ENCODE measurements at regions not wholly inside any gene's neighbourhood (a gene's known extent, or its start where the extent isn't known, plus 50 kb on each side); places are given as distances from the start of the nearest gene placed in this dataset.
"Not testable (repeated sequence)": the region's sequence is repeated elsewhere in the genome, so short reads cannot be mapped to it uniquely, and the experiment has no call there.

GRCh38 chr15:31488437-31489204 is 162.0 kb downstream of the KLF13 start:
- DNase-seq, result peak; percentile 45 to 77

DNA sequence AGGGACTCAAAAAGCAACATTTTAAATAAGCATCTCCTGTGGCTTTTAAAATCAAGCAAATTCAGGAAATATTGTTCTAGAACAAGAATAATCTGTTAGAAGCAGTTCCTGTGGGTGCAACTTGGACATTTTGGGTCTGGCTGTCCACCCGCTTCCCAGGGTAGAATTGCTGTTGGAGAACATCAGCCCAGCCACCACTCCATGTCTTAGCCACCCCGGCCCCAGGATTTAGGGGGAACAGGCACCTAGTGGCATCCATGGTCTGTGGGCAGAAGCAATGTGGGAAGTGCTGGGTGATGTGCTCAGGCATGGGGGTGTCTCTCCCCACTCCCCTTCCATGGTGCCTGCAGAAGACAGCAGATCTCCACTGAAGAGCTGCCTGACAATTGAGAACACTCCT is 162.6 kb downstream of the KLF13 start:
- DNase-seq, result no peak

- peak; percentile 33 to 76 for DNase-seq
Observed at GRCh38 chr15:31489801-31490646, 163.4 kb downstream of the KLF13 start.

GRCh38 chr15:31494786-31495185 is 168.2 kb downstream of the KLF13 start:
- no peak for DNase-seq

- no peak for DNase-seq
Observed at GRCh38 chr15:31495281-31495680, 168.6 kb downstream of the KLF13 start.

GRCh38 chr15:31497838-31498237 is 171.2 kb downstream of the KLF13 start:
- no peak for DNase-seq

- no peak for DNase-seq
Observed at GRCh38 chr15:31498329-31498728, 171.7 kb downstream of the KLF13 start.

DNA sequence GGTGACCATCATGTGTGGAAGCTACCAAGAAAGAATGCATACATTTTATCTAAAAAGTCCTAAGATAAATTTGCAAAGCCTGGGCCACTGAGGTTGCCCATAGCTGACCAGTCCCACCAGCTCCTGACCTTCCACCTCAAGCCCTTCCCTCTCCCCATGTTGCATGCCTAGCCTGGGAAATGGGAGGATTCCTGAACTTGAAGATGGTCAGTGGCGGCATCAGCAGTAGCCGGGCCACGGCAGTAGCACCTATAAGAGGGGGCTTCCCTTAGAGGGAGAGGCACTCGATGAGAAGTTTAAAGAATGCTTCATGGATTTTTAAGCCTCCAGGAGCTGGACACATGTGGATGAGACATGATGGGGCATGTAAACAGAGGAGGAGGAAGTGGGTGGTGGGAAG is 172.1 kb downstream of the KLF13 start:
- DNase-seq, result no peak

DNA sequence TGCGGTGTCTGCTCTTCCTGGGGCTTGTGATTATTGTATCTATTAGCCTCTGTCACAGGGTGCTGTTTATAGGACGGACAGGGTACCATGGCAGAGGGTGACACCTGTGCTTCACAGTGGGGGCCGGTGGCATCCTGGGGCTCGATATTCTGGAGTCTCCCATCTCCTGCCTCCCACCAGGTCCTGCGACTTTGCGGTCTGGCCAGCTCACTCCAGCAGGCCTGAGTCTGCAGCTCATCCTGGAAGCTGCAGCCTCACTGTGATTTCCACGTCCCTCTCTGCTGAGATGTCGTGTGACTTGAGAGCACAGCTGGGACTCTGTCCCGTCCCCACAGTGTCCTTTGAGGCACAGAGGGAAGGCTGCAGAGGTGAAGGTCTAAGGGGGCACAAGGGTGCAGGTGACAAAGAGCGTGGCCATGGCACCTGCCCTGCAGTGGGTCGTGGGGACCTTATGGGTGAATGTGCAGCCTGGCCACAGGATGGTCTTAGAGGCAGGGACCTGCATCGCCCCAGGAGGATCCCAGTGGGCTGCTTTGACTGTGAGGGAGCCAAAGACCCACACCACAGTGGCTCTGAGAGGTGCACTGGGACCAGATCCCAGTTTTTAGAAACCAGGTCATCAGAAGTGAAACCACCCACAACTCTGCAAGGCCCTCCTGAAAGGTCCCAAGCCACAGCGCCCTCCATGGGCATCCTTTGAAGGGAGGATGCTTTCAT is 172.8 kb downstream of the KLF13 start:
- DNase-seq, result no peak

DNA sequence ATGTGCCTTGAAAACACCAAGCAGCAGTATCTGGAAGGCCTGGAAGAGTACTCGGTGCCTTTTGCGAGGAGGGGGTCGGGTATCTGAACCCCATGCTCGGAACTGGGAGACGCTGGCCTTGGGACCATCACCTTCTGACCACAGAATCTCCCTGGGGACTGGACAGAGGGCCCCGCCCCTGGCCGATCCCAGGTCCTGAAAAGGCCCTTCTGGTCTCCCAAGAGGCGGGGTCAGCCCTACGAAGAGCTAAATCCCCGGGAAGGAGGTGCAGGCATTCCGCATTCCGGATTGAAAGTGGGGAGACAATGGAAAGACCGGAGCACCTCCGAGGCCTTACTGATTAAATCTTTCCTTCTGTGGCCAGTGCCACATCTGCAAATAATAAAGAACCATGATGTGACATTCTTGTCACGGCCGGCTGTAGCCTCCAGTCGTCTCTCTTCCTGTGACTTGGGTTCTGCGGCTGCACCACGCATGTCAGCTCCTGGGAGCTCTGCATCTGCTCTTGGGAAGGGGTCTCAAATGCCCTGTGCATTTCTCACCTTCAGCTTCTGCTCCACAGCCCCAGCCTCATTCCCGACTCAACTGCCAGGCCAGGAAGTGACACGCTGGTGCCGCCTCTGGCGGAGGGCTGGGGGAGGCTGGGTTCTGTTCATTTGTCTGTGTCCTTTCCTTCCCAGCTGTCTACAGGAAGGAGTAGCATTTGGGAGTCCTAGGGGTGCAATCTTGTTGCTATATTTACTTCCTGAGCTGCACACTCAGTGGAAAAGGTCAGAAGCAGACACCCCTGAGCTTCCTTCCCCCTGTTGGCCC is 173.5 kb downstream of the KLF13 start:
- no peak for DNase-seq

DNA sequence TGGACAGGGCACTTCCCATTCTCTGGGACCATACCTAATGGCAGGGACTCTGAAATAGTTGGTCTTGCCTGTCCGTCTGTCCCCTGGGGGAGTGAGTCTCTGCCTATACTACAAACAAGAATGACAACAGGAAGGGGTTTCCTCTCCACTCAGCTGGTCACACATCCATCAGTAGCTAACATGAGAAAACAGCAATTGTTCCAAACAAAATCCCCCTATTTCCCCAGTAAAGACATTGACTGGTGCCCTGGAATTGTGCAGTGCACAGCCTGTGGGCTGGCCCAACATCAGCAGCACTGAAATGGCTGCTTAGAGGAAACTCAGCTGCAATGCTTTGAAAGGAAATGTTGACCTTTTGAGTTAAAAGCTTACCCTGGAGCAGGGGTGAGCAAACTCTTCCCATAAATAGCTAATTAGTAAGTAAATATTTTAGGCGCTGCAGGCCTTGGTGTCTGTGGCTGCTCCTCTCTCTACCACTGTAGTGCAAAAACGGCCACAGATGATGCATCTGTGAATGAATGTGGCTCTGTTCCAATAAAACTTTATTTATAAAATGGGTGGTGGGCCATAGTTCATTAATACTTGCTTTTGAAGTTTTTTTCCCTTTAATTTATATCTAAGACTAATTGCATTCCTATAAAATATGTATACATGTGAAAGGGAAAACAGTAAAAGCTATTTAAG is 174.3 kb downstream of the KLF13 start:
- no peak for DNase-seq

GRCh38 chr15:31501536-31502157 is 175.0 kb downstream of the KLF13 start:
- no peak for DNase-seq

DNA sequence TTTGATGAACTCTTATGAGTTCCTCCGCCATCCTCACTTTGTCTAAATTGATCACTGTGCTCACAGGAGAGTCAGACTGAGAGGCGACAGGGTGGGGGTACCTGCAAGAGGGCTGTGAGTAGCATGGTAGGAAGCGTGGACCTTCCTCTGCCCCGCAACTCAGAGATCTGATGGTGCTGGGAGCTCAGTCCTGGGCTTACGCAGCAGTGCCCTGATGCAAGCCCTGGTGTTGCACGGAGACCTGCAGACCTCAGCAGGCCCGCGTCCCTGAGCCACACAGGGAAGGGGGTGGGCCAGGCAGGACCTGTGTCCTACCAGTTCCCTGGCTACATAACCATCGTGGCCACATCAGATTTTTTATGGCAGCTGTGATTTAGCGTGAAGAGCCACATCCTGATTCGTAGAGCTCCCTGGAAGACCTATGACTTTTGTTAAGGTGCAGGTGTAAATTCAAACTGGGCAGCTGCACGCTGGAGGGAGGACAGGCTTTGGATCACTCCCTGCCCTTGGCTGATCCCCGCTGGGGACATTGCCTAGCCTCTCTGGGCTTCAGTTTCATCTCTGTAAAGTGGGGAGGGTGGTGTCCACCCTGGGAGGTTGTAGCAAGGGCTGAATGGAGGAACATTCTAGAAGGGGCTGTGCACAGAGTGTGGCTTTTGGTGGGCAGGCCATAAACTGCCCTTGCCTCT is 176.1 kb downstream of the KLF13 start:
- DNase-seq, result no peak

GRCh38 chr15:31503256-31503655 is 176.6 kb downstream of the KLF13 start:
- DNase-seq, result no peak

DNA sequence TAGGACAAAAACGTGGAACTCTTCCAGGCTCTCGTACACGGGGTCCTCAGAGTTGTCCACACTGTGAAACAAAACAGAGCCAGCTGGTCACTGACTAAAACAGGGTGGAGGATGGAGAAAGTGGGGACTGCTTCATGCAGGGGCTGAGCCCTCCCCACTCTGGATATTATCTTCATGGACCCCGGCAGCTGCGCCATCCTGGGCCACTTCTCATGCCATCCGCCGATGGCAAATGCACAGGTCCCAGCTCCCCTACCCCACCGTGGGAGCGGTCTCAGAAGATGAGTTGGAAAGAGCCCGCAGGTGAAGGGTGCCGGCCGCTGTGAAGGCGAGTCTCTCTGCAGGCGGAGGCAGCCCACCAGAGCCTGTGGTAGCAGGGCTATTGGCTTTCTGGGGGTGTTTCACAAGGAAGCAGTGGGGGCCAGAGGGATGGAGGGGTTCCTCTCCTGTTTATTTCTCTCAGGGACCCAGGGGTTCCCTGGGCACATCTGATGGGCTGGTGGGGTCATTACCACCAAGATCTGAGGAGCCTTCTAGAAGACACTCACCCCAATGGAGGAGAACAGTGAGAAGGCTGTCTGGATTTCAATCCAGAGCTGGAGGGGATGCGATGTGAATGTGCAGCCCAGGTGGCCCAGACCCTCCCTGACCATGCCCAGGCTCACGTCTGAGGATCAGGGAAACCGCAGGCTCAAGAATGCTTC is 177.3 kb downstream of the KLF13 start:
- DNase-seq, result no peak

- no peak for DNase-seq
Observed at GRCh38 chr15:31504462-31504839, 177.8 kb downstream of the KLF13 start.

DNA sequence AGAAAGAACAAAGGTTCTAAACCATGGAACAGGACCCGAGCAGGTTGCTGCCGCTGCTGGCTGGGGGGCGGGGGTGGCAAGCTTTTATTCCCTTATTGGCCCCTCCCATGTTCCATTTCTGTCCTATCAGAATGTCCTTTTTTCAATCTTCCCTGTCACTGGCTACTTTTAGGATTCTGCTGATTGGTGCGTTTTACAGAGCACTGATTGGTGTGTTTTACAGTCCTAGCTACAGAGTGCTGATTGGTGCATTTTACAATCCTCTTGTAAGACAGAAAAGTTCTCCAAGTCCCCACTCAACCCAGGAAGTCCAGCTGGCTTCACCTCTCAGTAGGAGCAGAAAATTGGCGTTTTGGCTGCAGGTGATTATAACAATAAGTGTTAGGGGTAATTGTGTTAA is 180.9 kb downstream of the KLF13 start:
- DNase-seq, result not testable (repeated sequence)

DNA sequence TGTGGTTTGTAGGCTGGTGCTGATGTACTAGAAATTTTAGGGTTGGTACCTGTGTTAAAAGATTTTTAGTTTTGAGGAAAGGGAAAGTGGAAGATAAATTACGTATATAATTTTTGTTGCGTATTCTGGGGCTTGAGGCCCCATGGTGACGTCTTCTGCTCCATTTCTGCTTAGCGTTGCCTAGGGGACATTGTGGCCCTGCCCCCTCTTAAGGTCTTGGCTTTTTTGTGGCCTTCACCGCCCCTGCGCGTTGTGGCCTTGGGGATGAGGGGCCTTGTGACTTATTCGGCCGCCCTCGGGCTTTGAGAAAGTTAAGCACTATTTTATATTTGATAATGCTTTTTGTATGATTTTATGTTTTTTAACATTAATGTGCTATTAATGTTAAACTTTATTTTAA is 182.0 kb downstream of the KLF13 start:
- DNase-seq, result no peak

GRCh38 chr15:31510057-31510456 is 183.4 kb downstream of the KLF13 start:
- DNase-seq, result no peak

DNA sequence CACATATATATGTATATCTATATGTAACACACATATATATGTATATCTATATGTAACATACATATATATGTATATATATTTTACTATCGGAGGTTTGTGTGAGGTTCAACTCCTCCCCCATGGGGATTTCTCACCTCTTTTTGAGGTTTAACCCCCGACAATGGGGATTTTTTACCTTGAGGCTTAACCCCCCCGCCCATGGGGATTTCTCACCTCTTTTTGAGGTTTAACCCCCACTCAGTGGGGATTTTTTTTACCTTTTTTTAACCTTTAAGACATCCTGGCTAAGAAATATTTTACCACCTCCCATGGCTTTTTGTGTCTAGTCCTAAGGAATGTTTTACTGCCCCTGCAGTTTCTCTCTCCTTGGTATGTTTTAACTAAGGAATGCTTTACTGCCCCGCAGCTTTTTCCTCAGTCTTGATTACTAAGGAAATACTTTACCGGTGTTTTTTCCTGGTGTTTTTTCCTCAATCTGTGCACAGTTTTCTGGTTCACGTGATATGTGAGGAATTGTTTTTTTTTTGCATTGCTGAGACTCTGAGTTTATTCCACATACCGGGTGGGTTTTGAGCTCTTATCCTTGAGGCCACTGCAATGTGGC is 185.2 kb downstream of the KLF13 start:
- DNase-seq, result no peak
